DMS53 (cell line): ENCODE measurements at regions not wholly inside any gene's neighbourhood (a gene's known extent, or its start where the extent isn't known, plus 50 kb on each side); places are given as distances from the start of the nearest gene placed in this dataset.
"Not testable (repeated sequence)": the region's sequence is repeated elsewhere in the genome, so short reads cannot be mapped to it uniquely, and the experiment has no call there.

Experiments used
- DNase-seq: peaks from one replicate; lab custom pipeline; 2025; lab: John Stamatoyannopoulos, UW

- no peak for DNase-seq
These were observed 227.7 kb upstream of the TMEM260 start for GRCh38 chr14:56351861-56352260.

- no peak for DNase-seq
These were observed 226.6 kb upstream of the TMEM260 start for GRCh38 chr14:56352999-56353398.

- no peak for DNase-seq
These were observed 222.2 kb upstream of the TMEM260 start for GRCh38 chr14:56357428-56357827.

DNA sequence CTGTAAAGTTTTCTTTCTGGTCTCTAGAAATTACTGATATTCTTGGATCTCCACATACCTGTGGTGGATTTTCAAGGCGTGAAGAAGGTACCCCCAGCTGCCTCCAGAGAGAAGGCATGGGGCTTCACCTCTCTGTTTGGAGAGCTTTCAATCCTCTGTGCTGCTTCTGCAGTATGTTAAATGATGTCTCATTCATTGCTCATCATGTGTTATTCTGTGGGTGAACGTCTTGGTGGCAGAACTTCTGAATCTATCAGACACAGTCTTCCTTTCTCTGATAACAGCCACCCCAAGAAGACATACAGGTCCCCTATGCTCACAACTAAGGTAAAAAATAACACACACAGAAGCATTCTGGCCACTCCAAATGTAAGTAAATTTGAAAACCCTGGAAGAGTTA is 221.3 kb upstream of the TMEM260 start:
- DNase-seq: no peak

DNA sequence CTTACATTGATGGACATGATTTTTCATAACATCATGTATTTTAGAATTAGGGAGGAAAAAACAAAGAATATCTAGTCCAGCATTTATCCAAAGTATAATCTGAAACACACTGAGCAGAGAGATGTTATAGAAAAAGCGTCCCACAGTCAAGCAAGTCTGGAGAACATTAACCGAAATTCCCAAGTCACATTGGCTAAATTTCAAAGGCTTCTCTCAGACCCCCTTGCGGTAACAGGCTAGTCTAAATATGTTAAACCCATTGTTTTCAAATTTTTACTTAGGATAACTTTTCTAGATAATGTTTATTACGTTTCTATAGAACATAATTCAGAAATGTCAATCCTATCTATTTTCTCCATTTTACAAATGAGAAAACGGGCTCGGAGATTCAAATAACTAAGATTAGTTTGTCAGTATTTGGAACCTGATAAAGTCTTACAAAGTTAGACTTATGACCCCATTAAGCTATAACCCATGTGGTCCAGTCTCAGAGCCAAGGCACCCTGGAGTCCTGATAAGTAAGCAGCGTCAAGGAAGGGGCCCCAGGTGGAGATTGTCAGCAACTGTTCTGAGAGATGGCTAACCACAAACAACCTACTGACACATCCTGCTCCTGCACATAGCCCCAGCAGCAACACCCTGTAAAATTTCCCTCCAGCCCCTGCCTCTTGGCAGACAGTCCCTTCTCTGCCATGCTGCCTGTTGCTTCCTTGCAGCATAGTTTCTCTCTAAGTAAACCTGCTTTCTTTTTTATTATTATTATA is 220.6 kb upstream of the TMEM260 start:
- no peak for DNase-seq

DNA sequence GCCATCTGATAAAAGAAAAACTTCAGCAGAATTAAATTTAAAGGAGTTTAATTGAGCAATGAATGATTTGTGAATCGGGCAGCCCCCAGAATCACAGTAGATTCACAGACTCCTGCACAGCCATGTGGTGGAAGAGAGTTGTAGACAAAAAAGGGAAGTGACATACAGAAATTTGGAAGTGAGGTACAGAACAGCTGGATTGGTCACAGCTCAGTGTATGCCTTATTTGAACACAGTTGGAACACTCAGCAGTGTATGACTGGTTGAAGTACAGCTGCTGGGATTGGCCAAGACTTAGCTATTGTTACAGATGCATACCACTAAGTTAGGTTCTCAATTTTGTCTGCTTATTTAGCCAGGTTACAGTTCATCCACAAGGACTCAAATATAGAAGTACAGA is 213.9 kb upstream of the TMEM260 start:
- not testable (repeated sequence) for DNase-seq

GRCh38 chr14:56367416-56367815 is 212.2 kb upstream of the TMEM260 start:
- DNase-seq: no peak

- DNase-seq: no peak
These were observed 207.9 kb upstream of the TMEM260 start for GRCh38 chr14:56371737-56372136.

GRCh38 chr14:56374421-56374820 is 205.2 kb upstream of the TMEM260 start:
- no peak for DNase-seq

DNA sequence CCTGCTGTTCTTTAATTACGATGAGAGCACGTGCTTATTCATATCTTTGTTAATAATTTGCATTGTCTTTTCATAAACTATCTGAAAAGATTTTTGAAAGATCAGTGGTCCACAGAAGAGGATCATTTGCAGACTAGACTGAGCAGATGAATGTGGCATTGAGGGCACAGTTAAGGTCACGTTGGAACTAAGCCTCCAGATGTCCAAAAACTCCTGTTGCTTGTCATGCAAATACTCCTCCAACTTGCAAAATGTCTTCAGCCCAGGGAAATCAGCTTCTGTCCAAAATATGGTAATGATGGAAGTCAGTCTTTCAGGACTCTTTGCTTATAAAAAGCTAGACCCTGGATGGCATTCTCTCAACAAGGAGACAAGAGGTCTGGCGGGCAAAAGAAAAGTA is 201.6 kb upstream of the TMEM260 start:
- DNase-seq: no peak

- DNase-seq: no peak
These were observed 201.1 kb upstream of the TMEM260 start for GRCh38 chr14:56378475-56378877.

- no peak for DNase-seq
These were observed 199.6 kb upstream of the TMEM260 start for GRCh38 chr14:56379956-56380355.

- DNase-seq: no peak
These were observed 193.6 kb upstream of the TMEM260 start for GRCh38 chr14:56386024-56386423.

DNA sequence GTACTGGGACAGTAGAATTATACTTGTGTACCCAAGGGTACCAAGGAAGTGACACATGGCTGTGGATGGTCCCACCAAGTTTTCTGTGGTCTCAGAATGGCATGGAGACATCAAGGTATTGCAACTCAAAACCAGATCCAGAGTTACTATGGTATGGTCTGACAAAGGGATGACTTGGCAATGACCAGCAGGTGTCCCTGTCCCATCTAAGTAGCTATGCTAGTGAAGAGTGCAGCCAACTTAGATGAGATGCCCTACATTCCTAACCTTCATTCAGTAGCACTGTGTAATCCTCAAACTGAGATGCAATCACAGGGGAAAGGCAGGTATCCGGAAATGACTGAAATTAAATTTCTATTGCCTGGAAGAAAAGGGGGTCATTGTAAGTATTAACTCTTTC is 188.7 kb upstream of the TMEM260 start:
- DNase-seq: peak; percentile 49

- DNase-seq: no peak
These were observed 184.6 kb upstream of the TMEM260 start for GRCh38 chr14:56394826-56395530.

GRCh38 chr14:56400109-56400825 is 179.3 kb upstream of the TMEM260 start:
- no peak for DNase-seq

GRCh38 chr14:56412468-56413434 is 166.8 kb upstream of the TMEM260 start:
- DNase-seq: no peak

GRCh38 chr14:56413721-56414120 is 165.9 kb upstream of the TMEM260 start:
- DNase-seq: no peak

- no peak for DNase-seq
These were observed 165.4 kb upstream of the TMEM260 start for GRCh38 chr14:56414236-56414635.

- no peak for DNase-seq
These were observed 163.4 kb upstream of the TMEM260 start for GRCh38 chr14:56416213-56416612.

DNA sequence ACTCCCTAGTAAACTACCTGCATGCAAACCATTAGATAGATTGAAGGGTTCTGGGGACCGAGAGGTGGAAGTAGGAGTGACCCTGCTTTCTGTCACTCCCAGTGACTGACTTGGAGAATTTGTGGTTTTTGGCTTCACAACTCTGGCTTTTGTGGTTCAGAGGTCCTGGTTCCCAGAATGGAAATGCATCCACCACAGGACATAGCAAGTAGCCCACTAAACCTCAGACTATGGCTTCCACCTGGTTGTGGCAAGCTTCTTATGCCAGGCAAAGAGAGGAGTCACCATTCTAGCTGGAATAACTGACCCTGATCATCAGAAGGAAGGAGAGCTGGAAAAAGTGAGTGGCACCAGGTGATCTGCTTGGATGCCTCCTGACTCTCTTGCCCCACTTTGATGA is 162.4 kb upstream of the TMEM260 start:
- no peak for DNase-seq

DNA sequence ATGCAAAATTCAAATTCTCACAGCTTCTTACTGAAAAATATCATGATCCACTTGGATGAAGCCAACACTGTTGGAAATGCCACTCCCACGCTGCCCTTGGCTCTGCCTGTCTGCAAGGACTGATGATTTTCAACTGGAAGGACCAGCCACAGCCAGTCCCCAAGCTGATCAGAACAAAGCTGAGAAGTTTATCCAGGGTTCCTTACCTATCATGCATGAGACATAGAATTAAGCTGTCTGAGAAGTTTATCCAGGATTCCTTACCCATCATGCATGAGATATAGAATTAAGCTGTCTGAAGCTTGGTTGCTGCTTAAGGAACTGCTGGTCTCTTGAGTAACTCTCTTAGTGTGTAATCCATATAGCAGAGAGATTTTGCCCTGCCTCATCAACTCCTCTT is 159.8 kb upstream of the TMEM260 start:
- DNase-seq: no peak
